H4 (cell line): ENCODE measurements at regions not wholly inside any gene's neighbourhood (a gene's known extent, or its start where the extent isn't known, plus 50 kb on each side); places are given as distances from the start of the nearest gene placed in this dataset.

Experiments
- DNase-seq: peaks from one replicate; pipeline ENCODE4 v3.0.0-alpha.2; 2015; ENCODE audit warnings: low spot score

DNA sequence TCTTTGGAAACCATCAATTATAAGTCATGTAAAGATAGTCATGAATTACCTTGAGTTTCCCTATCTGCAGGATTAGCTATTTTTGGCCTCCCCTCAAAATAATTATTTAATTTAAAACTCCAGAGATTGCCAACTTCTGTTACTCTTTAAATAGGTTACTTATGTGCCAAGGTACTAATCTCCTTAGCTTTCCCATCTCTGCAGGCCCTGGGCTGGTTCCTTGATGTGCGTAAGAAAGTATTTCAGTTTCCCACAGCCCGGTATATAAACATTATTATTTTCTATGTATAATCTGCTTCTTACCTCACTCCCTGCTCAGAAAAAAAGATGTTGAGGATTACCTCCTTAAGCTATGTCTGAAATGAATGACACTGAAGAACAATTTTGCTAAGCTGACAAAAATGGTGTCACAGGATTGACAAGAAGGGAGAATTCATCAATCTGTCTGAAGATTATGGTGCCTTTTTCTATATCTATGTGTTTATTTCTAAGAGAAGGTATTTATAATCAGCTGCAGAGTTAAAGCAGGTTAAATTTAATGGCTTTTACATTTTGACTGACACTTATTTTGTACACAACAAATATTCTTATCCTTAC, 1697.2 kb upstream of the PCDH20 start:
- no peak for DNase-seq

DNA sequence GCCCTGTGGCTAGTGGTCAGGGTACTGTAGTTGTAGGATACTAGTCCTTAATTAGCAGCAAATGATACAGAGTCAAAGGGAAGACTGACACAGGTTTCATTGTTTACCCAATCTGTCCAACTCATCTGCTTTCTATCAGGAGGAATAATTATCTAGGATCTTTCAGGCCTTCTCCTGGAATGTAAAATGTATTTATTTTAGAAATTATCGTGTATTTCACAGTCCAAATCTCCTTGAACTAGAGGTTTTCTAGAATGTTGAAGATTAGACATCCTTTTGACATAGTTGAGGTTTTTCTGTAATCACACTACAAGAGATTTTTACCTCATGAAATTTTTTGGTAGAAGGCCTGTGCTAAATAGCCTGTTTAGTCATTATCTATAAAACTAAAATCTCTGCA, 1694.8 kb upstream of the PCDH20 start:
- DNase-seq: no peak

DNA sequence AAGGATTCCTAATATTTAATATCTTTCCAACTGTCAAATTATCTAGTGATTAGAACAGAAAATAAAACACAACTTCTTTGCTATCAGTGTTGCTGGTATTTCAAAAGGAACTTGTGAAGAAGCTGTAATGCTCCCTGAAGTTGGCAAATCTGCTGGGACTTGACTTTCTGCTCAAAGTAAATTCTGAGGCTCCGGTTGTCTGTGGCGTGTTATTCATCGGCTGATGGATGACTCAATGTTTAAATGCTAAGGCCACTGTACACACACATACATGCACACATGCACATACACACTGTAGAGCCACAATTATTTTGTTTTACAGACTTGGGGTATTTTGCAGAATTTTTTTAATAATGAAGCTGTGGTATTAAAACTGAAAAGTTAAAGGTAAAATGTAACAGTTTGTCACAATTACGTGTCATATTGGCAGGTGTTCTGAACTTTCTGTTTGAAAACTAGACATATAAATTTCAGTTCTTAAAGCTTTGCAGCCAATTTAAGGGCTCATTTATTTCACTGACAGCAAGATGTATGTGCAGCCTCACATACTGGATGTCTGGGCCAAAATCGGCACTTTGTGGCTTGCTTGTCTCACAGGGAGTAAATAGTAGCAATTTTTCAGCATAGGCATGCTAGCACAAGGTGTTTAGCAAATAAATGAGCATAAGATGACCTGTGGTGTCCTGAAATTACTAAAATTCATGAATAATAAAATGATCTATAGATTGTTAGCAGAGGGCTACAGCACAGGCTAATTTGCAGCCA, 1691.7 kb upstream of the PCDH20 start:
- no peak for DNase-seq

DNA sequence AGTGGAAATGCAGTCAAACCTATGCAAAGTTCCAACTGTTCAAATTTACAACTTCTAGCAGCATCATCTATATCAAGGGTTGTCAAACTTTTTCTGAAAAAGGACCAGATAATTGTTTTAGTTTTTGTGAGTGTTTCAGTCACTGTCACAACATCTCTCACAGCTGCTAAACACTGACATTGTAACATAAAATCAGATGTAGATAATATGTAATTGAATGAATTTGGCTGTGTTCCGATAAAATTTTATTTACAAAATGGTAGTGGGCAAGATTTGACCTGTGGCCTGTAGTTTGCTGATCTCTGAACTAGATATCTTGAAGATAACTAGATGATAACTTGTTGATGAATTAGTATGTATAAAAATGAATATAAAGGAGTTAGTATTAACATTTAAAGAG, 1679.1 kb upstream of the PCDH20 start:
- DNase-seq: no peak

DNA sequence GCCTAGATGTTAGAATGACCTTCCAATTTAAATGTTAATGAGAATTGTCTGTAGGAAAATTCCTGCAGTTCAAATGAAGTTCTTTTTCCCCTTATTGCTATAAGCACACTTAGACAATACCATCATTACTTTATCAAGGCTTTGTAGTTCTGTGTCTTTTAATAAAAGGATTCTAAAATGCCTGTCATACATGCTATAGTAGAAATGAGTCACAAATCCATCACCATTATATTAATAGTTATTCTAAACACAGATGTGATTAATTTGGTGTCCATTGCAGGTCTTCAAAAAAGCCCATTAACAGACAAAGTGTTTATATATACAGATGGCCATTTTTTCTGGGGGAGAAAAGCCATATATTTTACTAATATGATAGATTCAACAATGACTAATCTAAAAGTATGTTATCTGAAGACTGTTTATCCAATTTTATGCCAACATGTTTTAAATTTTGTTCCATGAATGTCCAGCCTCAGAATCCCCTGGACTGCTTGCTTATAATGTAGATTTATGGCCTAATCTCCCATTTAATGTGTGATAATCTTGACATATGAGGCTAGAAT, 1678.3 kb upstream of the PCDH20 start:
- DNase-seq: no peak

DNA sequence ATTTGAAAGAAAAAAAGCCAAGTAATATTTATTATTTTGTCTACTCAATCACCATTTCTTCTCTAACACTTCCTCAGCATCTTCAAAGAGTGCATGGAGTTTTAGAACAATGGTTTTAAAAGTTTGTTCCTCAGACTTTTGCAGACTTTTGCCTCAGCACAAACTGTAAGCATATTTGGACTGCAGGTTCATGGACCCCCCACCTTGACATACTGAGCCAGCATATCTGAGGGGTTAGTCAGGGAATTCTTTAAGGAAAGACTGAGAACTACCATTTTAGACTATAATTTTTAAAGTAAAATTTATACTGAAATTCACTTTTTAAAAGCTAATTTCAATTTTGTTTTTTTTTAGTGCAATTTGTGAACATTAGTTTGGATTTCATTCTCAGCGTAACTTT, 1676.8 kb upstream of the PCDH20 start:
- DNase-seq: no peak

DNA sequence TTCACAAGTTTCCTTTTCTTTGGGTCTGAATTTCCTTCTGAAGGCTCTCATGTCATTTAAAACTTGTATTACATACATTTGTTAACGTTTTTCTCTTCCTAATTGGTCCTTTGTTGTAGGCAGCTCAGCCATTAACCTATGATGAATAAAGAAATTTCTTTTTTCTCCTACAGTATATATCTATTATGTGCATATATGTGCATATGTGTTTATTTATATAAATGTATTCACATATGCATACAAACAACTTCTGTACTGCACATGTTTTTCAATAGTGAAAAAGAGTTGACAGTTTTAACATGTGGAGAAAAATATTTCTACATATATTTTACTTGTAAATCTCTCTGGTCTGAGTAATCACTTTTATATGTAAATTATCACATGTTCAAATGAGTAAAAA, 1674.9 kb upstream of the PCDH20 start:
- no peak for DNase-seq

DNA sequence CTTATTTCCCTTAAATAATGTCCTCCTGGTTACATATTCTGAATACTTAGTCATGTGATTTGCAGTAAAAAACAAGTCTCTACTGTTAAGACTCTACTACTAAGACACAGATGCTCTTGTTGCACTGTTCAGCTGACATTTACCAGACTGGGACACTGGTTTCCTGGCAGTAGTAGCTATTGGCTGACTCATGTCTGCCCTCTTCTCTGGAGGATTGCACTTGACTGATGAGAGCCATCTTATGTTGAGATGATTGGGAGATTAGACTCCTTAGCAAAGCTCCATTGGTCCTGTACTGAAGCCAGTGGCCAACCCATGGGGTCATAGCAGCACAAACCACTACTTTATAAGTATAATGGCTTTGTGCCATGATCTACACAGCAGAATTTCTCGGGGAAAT, 1672.6 kb upstream of the PCDH20 start:
- no peak for DNase-seq

DNA sequence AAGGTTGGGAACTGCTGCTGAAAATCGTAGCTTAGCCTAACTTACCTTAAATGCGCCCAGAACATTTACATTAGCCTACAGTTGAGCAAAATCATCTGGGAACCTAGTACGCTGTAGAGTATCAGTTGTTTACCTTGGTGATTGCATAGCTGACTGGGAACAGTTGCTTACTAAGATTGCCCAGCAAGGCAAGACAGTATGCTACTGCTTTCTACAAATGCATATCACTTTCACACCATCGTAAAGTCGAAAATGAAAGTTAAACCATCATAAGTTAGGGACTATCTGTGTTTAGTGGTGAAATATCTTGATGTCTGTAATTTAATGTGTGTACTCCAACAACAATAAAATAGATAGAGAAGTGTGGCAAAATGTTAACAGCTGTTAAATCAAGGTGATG, 1670.6 kb upstream of the PCDH20 start:
- DNase-seq: no peak

DNA sequence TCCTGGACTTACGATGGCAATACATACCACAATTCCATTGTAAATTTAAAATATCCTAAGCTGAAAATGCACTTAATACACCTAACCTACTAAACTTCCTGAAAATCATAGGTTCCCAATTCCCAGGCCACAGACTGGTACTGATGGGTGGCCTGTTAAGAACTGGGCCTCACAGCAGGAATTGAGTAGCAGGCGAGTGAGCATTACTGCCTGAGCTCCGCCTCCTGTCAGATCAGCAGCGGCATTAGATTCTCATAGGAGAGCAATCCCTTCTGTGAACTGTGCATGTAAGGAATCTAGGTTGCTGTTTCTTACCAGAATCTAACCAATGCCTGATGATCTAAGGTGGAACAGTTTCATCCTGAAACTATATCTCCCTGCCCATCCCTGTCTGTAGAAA, 1670.2 kb upstream of the PCDH20 start:
- no peak for DNase-seq

DNA sequence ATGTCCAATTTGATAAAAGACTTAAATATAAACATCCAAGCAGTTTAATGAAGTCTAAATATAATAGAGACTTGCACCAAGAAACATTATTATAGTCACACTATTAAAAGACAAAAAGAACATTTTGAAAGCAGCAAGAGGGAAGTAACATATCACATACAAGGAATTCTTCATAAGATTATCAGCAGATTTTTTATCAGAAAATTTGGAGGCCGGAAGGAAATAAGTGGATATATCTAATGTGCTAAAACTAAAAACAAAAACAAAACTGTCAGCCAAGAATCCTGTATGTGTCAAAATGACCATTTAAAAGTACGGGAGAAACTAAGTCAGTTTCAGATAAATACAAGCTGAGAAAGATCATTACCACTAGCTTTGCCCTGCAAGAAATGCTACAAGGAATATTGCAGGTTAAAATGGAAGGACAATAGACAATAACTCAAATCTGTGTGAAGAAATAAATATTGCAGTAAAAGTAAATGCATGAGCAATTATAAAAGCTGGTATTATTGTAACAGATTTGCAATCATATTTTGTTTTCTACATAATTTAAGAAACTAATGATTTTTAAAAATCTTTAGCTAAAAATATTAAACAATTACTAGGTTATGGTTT, 1665.9 kb upstream of the PCDH20 start:
- no peak for DNase-seq

DNA sequence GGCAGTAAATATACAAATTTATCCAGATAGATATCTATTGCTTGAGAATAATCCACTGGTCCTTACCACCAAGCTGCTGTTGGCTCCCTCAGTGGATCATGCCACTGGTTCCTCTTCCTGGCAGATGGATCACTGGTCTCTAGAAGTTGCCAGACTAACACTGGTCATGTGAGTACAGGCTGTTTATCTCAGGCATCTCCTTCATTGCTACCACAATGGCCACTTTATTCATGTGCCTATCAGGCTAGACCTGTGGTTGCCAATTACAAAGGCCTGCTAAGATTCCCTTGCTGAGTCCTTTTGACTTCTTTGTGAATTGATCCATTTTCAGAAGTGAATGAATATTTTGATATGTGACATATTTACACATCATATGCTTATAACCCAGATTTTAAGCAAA, 1659.5 kb upstream of the PCDH20 start:
- DNase-seq: no peak

DNA sequence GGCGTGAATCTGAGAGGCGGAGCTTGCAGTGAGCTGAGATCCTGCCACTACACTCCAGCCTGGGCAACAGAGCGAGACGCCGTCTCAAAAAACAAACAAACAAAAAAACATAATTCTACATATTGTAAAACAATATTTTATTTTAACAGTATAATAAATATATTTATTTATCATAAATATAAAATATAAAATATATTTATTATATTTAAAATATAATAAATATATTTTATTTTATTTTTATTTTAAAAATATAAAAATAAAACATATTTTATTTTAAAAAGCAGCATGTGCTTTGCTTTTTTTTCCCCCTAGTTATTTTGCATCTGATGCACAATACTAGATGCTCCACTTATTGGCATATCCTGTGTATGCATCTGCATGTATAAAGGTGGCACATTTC, 1634.6 kb upstream of the PCDH20 start:
- no peak for DNase-seq

DNA sequence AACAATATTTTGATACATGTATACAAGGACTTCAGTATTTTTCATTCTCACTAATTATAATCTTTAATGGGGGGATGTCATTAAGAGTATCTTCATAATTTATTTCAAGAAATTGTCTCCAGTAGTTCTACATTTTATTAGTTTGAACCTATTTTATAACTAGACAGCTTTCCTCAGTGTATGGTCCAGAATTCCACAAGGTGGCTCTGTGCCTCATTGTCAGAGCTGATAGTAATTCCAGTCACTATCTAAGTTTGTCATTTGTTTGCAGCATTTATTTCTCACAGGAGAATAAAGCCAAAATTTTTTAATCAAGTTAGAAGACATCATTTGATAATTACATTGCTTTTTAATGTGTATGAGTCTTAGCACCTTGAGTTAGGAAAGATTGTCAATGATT, 1633.0 kb upstream of the PCDH20 start:
- DNase-seq: peak; percentile 6

DNA sequence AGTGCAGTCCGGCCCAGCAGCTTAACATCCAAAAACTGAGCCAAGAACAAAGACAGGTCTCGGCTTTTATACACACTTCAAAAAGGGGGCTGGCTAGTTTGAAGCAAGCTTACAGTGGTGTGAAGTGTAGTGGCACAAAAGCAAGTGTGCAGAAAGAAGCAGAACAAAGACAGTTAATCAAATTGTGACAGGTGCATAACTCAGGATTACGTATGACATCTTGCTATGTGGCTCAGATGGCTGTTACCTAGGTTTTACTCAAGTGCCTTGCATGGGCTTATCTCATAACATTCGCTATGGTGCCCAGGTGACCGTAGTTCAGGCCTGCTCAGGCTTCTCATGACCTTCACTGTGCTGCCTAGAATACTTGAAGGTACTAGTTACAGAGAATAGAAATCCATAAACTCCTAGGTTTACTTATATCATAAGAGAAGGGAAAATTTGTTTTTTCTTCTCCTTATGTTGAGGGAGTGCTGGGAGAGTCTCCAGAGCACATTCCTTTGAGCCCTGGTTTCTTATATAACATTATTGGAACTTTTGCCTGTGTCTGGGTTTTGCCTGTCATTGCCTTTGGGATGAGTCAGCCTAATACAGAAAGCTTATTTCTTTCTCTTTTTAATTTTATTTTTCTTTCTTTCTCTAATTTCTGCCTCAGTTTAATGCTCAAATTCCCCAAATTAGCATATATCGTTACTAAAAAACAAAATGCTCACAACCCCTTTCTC, 1629.1 kb upstream of the PCDH20 start:
- no peak for DNase-seq

DNA sequence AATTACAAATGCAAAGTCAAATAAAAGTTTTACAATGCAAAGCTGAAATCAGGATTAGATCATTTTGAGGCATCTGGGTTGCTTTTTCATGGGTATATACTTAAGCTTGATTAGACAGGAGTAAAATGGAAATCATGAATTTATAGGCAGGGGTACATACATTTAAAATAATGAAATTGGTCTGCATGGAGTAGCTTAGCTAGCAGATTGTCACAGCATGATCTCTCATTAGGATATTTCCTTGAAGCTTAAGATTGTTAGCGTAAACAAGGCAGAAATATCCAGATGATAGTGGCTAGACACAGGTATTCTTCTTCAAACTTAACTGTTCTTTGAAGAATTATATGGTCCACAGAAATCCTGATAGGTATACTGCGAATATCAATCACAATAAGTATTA, 1627.0 kb upstream of the PCDH20 start:
- no peak for DNase-seq

DNA sequence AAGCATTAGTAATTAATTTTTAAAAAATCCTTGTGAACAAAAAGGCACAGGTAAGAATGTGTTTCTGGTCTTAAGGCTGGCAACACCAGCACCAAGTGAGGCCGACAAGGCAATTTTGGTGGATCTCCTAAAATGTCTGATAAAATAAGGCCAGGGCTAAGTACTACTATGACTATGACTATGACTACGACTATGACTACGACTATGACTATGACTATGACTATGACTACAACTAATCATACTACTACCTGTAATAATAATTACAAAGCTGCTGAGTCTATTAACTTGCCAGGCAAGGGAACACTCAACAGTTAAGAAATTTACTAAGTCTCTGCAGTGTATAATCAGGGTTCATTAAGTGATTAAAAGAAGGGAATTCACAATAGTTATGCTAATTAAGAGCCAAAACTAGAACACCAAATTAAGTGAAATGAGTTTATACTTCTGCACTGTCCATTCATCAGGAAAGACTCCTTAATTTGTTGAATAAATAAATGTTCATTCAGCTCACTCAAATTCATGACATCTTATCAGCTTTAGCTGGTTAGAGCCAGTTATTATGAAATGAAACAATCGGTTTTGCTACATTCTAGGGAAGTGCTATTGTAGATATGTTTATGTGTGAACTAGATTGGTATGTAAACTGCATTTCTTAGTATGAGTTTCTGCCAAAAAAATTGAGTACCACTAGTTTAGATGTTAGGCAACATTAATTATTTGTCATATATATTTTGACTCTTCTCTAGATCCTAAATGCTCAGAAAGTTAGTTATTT, 1626.2 kb upstream of the PCDH20 start:
- DNase-seq: no peak

DNA sequence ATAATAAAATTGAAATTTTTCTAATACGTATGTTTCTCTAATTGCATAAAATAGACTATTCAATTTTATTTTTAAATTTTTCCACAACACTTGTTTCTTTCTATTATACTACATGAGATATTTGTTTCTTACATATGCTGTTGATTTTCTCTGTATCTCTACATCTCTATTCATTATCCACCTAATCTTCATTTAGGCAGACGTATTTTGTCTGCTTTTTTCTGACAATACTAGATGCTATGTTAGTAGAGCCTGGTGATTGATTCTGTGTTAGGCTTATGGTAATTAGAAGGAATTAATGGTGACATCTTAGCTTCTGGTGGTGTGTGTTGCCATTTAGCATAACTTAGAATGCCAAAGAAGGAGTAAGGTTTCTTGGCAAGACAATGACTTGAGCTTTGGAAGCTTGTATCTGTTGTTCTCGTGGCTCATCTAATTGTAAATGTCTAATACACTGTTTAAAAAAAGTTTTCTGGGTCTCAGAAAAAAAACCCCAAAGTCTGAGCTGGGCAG, 1610.7 kb upstream of the PCDH20 start:
- DNase-seq: no peak

DNA sequence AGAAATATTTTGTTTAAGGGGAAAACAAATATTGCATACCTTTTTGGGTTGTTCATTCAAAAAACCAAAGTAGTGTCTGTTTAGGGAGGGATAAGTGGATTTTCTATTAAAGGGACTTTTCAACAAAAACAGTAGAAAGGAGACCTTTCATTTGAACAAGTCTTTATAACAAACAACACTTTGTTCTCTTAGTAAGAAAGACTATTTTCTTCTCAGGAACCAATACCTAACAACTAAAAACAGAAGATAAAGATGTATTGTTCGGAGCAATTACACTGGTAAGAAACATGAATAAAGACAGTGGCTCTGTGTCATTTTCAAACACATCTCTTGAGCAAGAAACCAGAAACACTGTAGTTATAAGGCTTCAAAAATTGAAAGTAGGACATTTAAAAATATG, 1610.1 kb upstream of the PCDH20 start:
- no peak for DNase-seq

DNA sequence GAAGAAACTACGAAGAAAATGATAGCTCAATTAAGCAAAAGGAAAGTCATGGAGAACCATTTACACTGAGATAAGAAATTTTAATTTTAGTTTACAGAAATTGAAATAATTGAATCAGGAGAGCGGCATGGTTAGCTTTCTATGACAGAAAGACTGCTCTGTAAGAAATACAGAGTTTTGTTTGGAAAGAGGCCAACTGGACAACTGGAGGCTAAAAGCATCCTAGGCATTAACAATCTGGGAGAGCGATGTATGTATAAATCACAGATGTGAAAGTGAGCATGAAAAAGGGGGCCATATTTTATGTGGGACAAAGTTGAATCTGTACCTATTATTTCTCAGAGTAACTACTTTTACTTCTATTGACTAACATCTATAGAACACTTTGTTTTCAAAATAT, 1608.8 kb upstream of the PCDH20 start:
- no peak for DNase-seq

DNA sequence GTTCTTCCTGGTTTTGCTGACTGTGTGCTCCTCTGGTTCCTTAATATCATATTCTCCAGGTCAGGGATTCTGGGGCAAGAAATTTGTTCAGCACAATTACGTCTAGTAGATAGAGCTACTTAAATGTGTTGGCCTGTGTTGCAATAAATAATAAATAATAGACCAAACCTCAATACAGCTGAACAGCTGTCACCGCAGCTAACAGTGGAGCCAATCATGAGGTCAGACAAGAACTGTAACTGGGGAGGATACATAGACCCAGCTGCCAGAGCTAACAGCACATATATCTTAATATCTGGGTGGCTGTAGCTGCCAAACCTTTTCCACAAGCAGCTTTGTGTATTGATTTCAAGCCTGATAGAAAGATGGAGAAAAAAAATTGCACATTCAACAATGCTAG, 1596.3 kb upstream of the PCDH20 start:
- DNase-seq: no peak
